GM21526 (cell line): ENCODE measurements at regions not wholly inside any gene's neighbourhood (a gene's known extent, or its start where the extent isn't known, plus 50 kb on each side); places are given as distances from the start of the nearest gene placed in this dataset.

Experiments used
- ATAC-seq: cut with Tn5 transposase; IDR thresholded peaks from one replicate; pipeline ENCODE4 v1.9.1; 2021; ENCODE audit warnings: moderate library complexity; ENCODE audit not compliant: unreplicated experiment, low FRiP score

DNA sequence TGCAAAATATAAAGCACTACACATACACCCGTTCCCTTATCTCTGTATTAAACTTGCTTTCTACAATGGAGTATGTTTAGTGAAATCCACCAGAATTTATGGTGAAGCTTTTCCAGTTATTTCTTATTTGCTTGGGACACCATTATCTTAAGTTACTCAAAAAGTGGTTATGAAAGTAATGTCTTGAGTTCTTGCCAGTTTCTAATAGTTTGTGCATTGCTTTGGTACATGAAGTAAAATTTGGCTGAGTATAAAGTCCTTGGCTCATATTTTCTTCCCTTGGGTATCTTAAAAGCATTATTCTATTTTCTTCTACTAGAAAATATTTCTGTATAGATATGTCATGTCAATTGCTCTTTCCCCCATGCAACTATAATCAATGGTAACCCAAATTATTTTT lies 85.2 kb downstream of the POLR1F start:
- ATAC-seq, result no peak

DNA sequence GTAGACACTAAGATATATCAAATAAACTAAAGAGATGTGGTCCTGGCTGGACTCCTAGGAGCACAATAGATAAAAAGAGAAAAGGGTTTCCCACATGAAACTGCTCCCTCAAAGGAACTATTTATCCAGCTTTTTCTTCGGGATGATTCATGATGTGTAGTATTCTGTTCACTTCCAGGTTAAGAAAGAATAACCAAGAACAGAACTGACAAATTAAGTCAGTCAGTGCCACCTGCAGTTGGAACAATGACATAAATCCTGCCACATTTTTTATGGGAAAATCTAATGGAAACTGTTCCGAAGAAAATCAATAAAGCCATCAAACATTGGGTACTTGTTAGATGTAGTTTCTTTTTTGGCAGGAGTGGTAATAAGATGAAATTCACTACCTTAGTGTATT lies 87.1 kb downstream of the POLR1F start:
- ATAC-seq, result no peak

- no peak for ATAC-seq
Observed at GRCh38 chr7:19620470-19620869, 88.4 kb downstream of the POLR1F start.

DNA sequence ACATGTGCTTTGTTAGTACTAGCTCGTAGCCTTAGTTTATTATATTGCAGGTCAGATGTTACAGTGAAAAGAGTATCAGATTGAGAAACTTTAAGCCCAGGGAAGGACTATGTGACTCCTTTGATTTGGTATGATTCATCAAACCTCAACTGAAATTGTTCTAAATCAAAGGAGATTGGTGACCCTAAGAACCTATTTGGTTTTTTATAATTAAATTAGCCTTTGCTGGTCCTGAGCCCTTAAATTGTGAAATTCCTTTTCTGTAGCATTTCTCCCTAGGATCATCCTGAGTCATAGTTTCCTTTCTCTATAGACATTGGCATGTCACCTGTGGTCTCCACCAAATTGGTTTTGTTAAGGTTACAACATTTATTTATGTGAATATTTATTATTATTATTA lies 89.7 kb downstream of the POLR1F start:
- no peak for ATAC-seq

DNA sequence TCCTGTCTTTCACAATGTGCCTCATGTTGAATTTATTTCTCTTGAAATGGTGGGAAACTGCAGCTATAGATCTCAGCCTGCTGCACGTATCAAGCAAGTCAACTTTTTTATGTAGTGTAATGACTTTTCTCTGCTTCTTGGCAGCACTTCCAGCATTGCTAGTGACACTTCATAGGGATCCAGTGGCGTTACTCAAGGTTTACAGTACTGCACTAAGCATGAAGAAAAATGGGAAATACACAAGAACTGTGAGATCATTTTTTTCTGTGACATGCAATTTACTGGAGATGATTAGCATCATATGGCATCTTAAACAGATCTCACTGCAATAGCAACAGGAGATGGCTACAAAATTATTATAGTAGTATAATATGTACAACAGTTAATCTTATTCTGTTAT lies 90.9 kb downstream of the POLR1F start:
- no peak for ATAC-seq

DNA sequence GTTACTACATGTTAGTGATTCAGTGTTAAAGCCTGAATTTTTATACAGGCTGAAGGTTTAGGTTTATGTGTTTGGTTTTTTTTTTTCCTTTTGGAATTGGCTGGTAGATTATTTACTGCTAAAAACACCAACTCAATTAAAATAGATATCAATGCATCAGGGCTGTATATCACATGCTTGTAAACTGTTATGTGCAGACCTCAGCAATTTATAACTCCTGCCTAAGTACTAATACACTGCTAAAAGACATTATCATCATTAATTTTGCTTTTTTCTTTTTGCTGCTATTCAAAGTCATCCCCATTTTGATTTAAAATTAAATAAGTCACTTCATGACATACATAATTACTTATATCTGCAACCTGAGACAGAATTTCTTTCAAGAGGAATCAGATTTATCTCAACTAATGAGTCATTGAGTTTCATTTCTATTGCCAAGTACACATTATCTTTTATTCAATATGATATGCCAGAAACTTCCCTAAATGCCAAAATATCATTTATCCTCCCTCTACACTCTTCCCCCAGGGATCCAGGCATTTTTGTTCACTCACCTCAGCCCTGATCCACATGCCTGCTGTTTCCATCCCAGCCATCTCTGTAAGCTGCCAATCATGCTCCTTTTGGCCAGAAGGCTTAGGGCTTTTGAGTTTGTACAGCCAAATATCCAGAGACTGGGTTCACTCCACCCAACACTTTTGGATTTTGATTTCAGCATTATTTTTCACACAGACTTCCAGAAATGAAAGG lies 98.5 kb downstream of the POLR1F start:
- no peak for ATAC-seq

DNA sequence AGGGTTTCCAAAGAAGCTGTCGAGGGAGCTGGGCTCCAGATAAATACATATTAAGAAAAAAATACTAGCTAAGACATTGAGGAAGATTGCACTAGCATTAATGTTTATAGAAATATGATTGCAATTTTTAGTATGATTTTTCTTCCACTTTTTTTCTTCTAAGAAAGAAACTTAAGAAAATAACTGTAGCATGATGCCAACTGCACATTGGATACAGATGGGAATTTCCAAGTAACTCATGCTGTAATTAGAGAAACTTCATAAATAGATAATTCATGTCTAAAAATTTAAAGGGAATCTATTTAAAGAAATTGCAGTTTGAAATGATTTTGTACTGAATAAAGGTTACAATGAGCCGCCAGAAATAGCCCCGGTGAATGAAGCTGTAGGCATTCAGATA lies 119.4 kb downstream of the POLR1F start:
- no peak for ATAC-seq

DNA sequence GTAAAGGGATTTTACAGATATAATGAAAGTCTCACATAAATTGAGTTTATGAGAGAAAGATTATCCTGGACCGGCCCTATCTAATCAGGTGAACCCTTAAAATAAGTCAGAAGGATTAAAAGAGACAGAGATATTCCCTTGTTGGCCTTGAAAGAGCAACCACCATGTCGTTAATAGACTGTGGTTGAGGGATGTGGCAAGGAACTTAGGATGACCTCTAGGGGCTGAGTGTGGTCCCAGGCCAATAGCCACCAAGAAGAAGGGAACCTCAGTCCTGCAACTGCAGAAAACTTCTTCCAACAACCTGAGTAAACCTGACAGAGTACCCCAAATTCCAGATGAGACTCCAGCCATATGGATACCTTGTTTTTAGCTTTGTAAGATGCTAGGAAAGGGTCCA lies 121.5 kb downstream of the POLR1F start:
- peak; percentile 79 for ATAC-seq

DNA sequence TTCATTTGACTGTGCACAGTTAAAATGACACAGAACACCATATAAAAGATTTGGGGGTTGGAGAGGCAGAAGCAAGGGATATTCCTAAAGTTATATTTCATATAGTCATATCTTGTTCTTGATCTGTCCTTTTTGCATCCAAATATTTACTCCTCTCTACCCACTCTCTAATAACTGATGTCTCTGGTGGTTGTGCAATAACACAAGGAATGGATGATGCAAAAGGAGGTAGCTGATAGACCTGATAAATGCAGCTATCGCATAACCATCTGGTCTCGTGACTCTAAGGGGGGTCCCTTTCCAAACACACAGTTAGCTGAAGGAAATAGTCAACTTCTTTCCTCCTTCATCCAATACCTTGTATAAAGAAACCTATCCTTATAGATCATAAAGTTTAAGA lies 123.1 kb downstream of the POLR1F start:
- no peak for ATAC-seq

DNA sequence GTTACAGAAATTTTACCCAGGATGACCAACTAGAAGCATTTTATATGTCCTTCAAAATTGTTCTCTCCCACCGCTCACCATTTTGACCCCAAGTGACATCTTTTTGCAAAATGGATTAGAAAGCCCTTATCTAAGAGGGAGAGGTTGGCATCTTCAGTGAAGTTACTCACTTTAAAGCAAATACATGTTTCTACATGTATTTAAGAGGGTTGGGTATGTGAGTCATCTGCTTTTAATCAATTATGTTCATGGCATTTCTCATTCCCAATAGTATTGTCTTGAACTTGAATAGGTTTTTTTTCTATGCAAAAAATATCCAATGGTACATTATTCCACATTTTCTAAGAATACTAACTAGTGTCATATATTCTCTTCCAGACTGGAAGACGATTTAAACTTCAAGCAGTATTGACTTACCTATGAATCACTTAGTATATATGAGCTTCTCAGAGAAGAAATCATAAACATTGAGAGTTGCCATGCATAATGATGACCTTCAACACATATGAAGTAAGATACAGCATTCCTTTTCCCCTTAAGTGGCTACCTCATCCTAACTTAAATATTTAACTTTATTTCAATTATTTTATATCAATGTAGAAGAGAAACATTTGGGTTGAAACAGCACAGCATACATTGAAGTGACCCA lies 132.8 kb downstream of the POLR1F start:
- no peak for ATAC-seq

DNA sequence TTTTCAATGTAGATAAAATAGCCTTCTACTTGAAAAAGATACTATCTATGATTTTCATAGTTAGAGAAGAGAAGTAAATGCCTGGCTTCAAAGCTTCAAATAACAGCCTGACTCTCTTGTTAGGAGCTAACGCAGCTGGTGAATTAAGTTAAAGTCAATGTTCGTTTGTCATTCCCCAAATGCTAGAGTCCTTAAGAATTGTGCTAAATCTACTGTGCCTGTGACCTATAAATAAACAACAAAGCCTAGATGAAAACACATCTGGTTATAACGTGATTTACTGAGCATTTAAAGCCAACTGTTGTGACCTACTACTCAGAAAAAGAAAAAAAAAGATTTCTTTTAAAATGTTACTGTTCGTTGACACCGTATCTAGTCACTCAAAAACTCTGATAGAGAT lies 134.7 kb downstream of the POLR1F start:
- ATAC-seq, result no peak

- no peak for ATAC-seq
Observed at GRCh38 chr7:19572566-19572965, 136.3 kb downstream of the POLR1F start.

DNA sequence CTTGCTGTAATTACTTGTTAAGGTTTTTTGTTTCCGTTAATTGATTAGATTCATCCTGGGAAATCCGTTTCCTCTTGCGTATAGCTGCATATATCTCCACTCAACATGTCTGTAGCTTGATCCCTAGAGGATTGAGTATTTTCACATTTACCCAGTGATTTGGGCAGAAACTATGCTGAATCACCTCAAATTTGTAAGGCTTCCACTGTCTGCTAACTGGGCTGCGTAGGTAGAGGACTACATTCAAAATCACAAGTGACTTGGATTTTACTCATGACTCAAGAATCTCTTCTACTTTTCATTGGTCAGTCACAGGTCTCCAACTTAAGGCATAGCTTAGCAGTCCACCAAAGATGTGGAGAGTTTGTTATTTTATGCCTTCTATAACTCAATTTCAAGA lies 141.8 kb downstream of the POLR1F start:
- no peak for ATAC-seq

DNA sequence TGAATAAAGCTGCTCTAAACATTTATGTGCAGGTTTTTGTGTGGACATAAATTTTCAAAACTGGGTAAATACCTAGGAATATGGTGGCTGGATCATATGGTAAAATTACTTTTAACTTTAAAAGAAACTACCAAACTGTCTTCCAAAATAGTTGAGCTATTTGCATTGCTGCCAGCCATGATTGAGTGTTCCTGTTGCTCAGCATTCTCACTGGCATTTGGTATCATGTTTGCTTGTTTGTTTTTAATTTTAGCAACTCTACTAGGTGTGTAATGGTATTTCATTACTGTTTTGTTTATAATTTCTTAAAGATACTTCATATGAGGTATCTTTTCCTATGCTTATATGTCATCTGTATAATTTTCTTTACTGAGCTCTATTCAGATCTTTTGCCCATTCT lies 143.2 kb downstream of the POLR1F start:
- ATAC-seq, result no peak

- no peak for ATAC-seq
Observed at GRCh38 chr7:19561121-19561805, 147.6 kb downstream of the POLR1F start.

DNA sequence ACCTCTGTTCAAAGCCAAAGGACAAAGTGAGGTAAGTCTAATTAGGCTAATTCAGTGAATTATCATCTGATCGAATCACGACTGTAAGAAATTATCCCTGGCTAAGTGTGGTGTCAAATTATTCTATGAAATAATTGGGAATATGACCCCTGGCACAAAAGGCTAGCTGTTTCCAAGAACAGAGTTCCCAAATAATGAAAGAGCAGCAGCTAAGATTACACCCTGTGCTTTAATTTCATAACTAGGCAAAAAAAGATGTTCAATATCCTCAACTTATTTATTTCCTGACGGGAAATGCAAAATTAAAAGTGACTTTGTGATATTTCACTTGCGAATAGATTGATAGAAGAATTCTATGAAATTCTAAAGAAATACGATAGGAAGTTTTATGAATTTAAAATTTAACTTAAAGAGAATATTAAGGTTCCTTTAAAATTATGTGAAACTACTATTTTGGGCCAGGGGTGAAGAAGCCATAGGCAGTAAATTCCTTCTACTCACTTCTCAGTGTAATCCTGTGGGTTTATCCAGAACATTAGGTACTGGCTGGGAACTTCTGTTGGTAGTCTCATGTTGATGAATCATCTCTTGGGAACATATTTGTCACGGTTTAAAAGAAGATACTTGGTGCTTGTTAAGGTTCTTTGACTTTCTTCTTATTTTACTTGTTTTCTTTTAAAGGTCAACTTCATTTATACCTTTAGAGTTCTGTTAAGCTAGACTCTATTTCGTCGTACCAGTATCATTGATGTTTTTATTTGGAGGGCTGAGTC lies 148.5 kb downstream of the POLR1F start:
- no peak for ATAC-seq

GRCh38 chr7:19558527-19558926 lies 150.3 kb downstream of the POLR1F start:
- ATAC-seq, result no peak

DNA sequence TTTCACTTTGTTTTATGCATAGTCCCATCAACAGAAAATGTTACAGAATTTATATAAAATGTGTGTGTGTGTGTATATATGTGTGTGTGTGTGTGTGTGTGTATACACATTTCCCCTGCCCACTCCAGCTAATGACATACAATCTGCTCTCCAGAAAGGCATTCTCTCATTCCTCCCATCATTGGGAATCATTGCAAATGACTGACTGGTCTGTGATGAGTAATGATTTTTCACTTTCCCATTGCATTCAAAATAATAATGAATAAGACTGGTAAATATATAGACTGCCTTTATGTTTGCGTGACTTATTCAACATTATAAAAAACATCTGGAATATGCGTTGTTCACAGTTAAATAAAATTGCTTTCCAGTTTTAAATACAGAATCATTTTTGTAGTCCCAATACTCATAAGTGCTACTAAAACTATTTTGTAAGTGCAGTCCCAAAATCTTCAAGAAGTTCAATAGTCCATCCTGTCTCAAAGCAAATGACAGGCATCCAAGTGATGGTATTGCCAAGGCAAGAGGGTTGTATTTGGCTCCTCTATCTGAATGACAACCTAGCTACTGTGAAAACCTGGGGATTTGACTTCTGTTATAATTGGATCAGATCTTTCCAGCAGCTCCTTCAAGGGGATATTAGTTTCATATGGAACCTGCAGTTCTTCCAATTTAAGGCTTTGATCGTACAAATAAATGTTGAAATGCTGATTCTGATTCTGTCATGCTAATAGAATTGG lies 150.9 kb downstream of the POLR1F start:
- no peak for ATAC-seq

GRCh38 chr7:19554581-19554980 lies 154.3 kb downstream of the POLR1F start:
- ATAC-seq, result no peak

GRCh38 chr7:19552576-19552975 lies 156.3 kb downstream of the POLR1F start:
- no peak for ATAC-seq
